NB4 (cell line): ENCODE measurements at regions not wholly inside any gene's neighbourhood (a gene's known extent, or its start where the extent isn't known, plus 50 kb on each side); places are given as distances from the start of the nearest gene placed in this dataset.

Experiments
- DNase-seq: peaks from one replicate; pipeline ENCODE4 v3.0.0; 2010; ENCODE audit warnings: low read depth
- H3K4me3 ChIP-seq: one replicate; pipeline ENCODE4 v1.5.1; 2011; ENCODE audit warnings: mild to moderate bottlenecking, low read depth, low read length, moderate library complexity
- MYC ChIP-seq: IDR thresholded peaks from 2 replicates; pipeline ENCODE4 v1.6.1; 2011; ENCODE audit warnings: low read depth, low read length
- POLR2A ChIP-seq: IDR thresholded peaks from 2 replicates; pipeline ENCODE4 v1.6.1; 2011; ENCODE audit warnings: mild to moderate bottlenecking; ENCODE audit not compliant: insufficient read length; ENCODE audit errors: extremely low read depth
- TF ChIP-seq, protein P1 (sequence below): IDR thresholded peaks from one replicate; pipeline ENCODE4 v1.5.1; 2012; ENCODE audit warnings: low read depth, low read length
- TF ChIP-seq, protein P2 (sequence below): IDR thresholded peaks from 2 replicates; pipeline ENCODE4 v1.6.1; 2011; ENCODE audit warnings: low read depth, low read length

DNA sequence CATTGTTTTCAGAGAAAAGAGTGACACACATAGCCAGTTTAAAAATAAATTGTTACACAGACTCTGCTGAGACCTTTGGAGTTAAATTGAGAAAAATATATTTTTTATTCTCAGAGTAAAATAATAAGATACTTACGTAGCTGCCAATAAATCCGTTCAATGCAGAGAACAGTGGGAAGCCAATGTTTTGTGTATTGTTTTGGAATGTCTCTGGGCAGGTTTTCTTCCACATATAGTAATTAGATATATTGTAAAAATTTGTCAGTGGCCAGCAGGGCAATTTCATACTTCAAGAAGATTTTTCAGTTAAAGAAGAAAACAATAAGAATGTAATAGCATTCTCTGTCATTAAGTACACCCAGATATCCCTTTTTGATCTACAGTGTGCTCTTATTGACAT, 999.5 kb upstream of the INTU start:
- H3K4me3 ChIP-seq, result no peak overlapping the region
- DNase-seq, result no peak
- TF ChIP-seq MYC (no peak), POLR2A (no peak)
- TF ChIP-seq, protein P1, sequence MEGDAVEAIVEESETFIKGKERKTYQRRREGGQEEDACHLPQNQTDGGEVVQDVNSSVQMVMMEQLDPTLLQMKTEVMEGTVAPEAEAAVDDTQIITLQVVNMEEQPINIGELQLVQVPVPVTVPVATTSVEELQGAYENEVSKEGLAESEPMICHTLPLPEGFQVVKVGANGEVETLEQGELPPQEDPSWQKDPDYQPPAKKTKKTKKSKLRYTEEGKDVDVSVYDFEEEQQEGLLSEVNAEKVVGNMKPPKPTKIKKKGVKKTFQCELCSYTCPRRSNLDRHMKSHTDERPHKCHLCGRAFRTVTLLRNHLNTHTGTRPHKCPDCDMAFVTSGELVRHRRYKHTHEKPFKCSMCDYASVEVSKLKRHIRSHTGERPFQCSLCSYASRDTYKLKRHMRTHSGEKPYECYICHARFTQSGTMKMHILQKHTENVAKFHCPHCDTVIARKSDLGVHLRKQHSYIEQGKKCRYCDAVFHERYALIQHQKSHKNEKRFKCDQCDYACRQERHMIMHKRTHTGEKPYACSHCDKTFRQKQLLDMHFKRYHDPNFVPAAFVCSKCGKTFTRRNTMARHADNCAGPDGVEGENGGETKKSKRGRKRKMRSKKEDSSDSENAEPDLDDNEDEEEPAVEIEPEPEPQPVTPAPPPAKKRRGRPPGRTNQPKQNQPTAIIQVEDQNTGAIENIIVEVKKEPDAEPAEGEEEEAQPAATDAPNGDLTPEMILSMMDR, result no peak
- TF ChIP-seq, protein P2, sequence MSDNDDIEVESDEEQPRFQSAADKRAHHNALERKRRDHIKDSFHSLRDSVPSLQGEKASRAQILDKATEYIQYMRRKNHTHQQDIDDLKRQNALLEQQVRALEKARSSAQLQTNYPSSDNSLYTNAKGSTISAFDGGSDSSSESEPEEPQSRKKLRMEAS, result no peak

DNA sequence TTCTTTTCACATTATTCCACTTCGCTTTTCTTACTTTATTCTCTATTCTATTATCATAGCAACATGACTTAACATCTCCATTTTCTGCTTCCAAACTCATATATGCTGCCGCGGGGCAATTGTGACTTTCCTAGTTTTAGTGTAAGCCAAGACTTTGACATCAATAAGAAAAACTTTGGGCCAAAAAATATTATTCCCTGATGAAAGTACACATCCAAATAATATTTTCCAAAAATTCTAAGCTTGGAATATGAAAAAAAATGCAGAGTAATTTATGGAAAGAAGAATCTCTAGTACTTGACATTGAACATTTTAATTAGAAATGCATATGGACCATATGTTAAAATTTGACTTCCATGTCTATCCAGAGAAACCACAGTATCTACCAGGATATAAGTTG, 995.1 kb upstream of the INTU start:
- H3K4me3 ChIP-seq, result no peak overlapping the region
- DNase-seq, result no peak
- TF ChIP-seq, protein P2, result no peak
- TF ChIP-seq POLR2A (no peak), MYC (no peak)
- TF ChIP-seq, protein P1, result no peak

DNA sequence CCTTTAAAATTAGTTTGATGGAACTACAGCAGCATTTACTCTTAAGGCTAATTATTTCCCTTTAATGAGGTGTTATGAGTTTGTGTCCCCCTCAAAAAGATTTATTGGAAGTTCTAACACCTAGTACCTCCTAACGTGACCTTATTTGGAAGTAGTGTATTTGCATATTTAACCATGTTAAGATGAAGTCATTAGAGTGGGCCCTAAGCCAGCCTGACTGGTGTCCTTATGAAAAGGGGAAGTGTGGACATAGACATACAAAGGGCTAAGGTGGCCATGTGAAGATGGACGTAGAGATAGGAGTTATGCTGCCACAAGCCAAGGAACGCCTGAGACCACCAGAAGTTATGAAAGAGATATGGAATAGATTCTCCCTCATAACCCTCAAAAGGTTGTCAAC, 985.4 kb upstream of the INTU start:
- DNase-seq, result peak; percentile 4
- TF ChIP-seq, protein P1, result no peak
- TF ChIP-seq POLR2A (no peak), MYC (no peak)
- TF ChIP-seq, protein P2, result no peak
- H3K4me3 ChIP-seq, result no peak overlapping the region

DNA sequence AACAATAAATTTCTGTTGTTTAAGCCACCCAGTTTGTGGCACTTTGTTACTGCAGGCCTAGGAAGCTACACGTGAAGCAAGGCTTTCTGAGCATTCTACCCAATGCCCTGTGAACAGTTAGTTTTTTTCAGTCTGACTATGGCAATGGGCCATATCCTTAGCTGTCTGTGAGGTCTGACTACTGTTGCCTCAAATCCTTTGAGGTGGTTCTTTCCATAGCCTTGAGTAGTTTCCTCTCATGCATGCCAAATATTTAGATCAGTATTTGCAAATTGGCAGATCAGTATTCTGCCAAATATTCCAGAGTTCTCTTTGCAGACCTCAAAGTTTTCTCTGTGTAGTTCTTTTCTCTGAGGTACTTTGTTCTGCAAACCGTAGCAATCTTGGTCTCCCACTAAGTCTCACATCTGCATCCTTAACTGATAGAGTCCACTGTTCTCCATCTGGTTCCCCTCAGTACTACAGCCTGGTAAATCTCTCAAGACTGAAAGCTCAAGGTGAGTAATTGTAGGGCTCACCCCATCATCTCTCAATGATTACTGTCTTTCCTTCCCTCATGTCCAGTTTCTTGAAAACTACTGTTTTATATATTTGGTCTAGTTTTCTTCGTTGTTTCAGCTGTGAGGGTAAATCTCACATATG, 984.9 kb upstream of the INTU start:
- TF ChIP-seq, protein P2, result no peak
- TF ChIP-seq MYC, result no peak
- TF ChIP-seq, protein P1, result no peak
- no peak for TF ChIP-seq POLR2A
- no peak for DNase-seq
- no peak overlapping the region for H3K4me3 ChIP-seq

DNA sequence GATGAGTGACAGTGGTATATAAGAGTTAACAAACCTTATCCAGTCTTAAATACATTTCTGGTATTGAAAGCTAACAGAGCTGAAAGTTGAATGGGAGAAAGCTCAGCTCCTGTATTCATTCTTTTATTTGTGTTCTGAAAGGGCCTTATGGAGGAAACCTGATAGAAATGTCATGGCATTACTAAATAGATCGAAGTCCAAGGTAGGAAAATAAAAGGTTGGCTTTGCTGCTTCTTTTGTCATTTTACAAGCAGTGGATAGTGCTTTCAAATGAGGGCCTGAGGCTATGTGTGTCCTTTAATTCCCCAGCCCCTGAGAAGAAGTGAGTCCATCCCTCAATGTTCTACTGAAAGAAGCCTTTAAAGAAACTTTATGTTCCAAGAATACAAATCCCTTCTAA, 974.3 kb upstream of the INTU start:
- TF ChIP-seq POLR2A (no peak), MYC (no peak)
- TF ChIP-seq, protein P2, result no peak
- TF ChIP-seq, protein P1, result no peak
- no peak for DNase-seq
- H3K4me3 ChIP-seq, result no peak overlapping the region

DNA sequence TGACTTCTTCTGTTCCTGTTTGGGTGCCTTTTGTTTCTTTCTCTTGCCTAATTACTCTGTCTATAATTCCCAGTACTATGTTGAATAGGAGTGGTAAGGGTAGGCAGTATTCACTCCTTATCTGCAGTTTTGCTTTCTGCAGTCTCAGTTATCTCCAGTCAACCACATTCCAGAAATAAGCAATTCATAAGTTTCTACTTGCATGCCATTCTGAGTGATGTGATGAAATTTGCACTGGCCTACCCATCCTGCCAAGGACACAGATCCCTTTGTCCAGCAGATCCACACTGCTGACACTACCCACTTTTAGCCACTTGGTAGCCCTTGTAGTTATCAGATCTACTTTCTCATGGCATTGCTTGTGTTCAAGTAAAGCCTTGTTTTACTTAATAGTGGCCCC, 971.6 kb upstream of the INTU start:
- no peak for TF ChIP-seq MYC
- TF ChIP-seq, protein P1, result no peak
- no peak for TF ChIP-seq POLR2A
- TF ChIP-seq, protein P2, result no peak
- no peak for DNase-seq

More for the DNA sequence above, 971.6 kb upstream of the INTU start:
- H3K4me3 ChIP-seq, result no peak overlapping the region
